Pons (tissue), 1 donor: ENCODE measurements at regions not wholly inside any gene's neighbourhood (a gene's known extent, or its start where the extent isn't known, plus 50 kb on each side); places are given as distances from the start of the nearest gene placed in this dataset.

Experiments
- DNase-seq: peaks from one replicate; pipeline ENCODE4 v3.0.0-alpha.2; 2016; ENCODE audit warnings: low spot score

- no peak for DNase-seq
Observed at GRCh38 chr15:70443486-70444273, 319.7 kb downstream of the UACA start.

GRCh38 chr15:70442616-70443321 lies 320.6 kb downstream of the UACA start:
- DNase-seq = no peak

GRCh38 chr15:70442211-70442610 lies 321.1 kb downstream of the UACA start:
- no peak for DNase-seq

DNA sequence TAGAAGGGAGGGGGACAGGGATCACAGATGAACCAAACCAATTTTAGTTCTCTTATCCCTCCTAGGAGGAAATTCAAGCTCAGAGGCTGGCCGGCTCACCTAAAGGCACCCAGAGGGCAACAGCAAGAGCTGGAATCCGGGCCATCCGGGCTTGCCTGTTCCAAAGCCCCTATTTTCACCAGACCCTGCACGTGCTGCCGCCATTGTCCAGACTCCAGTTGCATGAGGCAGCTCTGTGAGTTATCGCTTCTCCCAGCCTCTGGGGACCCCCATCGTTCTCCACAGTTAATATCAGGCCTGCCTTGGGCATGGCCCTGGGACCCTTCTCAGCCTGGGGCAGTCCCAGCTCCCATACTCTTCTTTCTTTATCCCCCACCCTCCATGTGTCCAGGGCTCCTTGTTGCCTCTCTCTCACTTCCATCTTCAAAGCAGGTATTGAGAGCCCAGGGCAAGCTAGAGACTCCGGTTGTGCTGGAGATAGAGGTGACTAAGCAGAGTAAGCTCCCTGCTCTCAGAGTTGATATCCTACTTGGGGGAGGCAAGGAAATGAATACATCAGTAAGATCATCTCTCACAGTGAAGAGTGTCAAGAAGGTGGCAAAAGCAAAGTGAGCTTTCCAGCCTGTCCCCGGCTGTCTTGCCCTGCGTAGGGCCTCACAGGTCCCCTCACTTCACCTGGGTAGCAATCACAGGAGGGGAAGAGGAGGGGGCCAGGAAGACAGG lies 322.8 kb downstream of the UACA start:
- DNase-seq = no peak

GRCh38 chr15:70439880-70440279 lies 323.5 kb downstream of the UACA start:
- no peak for DNase-seq

DNA sequence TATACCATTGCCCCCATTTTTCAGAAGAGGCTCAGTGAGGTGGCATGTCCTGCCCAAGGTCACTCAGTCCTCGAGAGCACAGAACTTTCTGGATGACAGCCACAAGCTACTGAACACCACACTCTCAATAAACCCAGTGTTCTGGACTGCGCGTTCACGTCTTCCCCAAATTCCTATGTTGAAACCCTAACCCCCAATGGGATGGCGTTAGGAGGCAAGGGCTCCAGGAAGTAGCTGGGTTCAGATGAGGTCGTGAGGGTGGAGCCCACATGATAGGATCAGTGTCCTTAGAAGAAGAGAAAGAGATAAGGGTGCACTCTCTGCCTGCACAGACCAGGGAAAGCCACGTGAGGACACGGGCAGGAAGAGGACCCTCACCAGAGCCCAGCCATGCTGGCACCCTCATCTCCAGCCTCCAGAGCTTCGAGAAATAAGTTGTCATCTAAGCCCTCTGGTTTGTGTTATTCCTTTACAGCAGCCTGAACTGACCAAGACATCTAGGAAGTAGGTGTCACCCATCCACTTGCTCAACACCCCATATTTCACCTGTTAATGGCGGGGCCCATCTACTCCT lies 324.0 kb downstream of the UACA start:
- DNase-seq = no peak

DNA sequence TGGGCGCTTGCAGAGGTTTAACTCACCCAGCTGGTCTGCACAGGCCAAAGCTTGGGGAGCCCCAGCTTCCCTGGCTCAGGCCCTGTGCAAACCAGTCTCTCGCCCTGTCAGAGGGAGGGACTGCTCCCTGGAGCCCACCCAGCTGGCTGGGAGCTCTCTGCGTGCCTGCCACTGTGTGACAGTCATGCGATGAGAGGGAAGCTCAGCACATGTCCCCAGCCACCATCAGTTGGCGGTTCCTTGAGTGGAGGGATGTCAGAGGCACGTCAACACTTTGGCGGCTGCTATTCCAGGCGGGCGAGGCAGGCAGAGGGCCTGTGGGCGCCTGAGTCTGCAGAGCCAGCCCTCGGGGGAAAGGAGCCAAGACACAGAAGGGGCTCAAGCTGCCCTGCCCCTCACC lies 324.6 kb downstream of the UACA start:
- DNase-seq = no peak

DNA sequence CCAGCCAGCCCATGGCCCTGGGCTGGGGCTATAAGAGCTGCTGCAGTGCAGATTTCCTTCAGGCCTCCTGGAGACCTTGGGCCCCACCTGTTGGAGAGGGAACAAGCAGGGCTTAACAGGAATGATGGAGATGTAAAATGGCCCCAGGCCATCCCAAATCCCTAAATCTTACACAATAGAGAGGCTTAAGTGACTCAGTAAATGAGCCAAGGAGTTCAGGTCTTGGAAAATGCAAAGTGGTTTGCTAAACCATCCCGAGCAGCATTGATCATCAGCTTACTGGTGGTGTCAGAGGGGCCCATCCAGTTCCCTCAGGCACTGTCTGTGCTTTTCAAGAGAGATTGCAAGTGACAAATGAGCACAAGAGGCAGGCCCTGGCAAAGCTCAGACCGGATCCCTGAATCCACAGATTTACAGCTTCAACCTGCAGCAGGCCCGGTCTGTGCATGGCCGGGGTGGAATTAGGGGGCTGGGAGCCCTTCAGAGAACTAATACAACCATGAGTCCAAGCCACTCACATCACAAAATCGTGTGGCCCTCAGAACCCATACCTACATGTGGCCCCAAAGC lies 325.4 kb downstream of the UACA start:
- DNase-seq = no peak

GRCh38 chr15:70437089-70437488 lies 326.3 kb downstream of the UACA start:
- no peak for DNase-seq

- no peak for DNase-seq
Observed at GRCh38 chr15:70436428-70436827, 326.9 kb downstream of the UACA start.

DNA sequence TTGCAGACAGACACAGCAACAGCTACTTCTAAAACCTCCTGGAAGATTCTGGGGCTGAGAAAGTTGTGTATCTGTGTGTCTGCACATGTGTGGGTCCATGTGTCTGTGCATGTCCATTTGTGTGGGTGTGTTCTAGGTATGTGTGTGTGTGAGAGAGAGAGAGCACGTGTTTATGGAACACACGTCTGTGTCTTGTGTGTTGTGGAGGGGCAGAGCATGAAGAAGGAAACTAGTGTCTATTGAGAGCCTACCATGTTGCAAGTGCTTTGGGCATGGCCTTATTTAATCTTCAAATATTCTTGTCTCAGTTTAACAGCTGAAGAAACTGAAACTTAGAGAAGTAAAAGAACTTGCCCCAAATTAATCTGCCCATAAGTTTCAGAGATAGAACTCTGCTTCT lies 327.5 kb downstream of the UACA start:
- DNase-seq = no peak

DNA sequence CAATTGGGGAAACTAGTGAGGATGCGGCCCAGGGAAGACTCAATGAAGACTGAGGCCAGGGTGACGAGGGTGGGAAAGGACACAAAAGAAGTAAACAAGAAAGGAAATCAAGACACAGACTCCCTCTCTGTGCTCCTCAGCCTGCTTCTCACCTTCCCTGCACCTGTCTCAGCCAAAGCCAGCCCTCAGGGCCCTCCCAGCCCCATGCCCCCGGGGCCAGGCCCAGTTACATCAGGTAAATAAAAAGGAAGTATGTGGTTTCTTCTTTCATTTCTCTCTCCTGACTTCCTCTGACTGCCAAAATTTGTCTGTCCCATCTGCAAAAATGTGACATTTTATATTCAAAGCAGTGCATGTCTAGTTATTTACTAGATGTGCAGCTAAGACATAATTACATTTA lies 328.0 kb downstream of the UACA start:
- no peak for DNase-seq

- no peak for DNase-seq
Observed at GRCh38 chr15:70433586-70434324, 329.6 kb downstream of the UACA start.

- DNase-seq = no peak
Observed at GRCh38 chr15:70432924-70433495, 330.3 kb downstream of the UACA start.

DNA sequence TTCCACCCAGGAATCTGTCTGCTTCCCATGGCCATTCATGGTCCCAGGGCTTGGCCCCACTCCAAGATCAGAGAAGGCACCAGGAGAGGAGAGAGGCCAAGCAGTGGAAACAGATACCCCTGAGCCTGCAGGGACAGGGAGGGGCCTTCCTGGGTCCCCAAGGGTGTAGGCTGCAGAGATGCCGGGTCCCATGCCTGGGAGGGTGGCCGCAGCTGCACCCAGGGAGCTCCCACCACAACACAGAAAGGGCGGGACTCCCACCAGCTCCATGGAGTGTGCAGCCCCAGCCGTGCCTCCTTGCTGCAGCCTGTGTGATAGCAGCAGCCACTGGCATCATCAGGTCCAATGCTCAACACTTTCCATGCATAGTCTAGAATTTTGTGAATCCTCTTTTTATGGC lies 331.5 kb downstream of the UACA start:
- no peak for DNase-seq

DNA sequence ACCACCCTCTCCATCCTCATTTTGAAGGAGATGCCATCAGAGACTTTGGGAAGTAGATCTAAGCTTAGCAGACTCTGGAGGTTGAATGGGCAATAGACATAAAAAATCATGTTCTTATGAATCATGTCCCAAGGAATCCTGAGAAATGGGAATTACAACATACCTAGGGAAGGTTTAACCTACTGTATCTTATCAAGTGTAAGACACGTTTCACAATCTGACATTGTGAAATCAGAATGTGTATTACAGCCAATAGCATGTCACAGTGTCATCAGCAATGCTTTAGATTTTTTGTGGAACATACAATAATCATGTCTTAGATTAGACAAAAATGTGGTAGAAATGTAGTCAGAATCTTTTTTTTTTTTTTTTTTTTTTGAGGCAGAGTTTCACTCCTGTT lies 332.4 kb upstream of the TLE3 start:
- DNase-seq = no peak

GRCh38 chr15:70429056-70429722 lies 331.5 kb upstream of the TLE3 start:
- no peak for DNase-seq

DNA sequence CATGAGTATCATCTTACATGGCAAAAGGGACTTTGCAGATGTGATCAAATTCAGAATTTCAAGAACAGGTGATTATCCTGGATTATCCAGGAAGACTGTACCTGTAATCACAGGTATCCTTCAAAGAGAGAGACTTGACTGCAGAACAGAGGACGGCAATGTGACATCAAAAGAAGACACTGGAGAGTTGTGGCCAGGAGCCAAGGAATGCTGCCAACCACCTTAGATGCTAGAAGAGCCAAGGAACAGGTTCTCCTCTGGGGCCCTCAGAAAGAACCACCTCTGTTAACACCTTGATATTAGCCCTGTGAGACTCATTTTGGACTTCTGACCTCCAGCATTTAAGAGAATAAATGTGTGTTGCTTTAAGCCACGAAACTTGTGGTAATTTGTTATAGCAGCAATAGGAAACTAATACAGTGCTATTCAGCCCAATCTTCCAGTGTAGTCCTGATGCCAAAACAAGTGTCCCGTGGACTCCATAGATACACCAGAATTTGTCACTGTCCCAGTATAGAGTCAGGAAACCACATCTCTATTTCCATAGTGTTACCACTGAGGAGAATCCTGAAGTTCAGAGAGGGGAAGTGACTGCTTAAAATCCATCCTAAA lies 330.6 kb upstream of the TLE3 start:
- no peak for DNase-seq

- DNase-seq = no peak
Observed at GRCh38 chr15:70427167-70428120, 329.7 kb upstream of the TLE3 start.
